NT2/D1 (cell line): ENCODE measurements at regions not wholly inside any gene's neighbourhood (a gene's known extent, or its start where the extent isn't known, plus 50 kb on each side); places are given as distances from the start of the nearest gene placed in this dataset.

Experiments used
- DNase-seq: peaks from one replicate; pipeline ENCODE4 v3.0.0-alpha.2; 2011; ENCODE audit warnings: low read depth, low spot score
- H3K27me3 ChIP-seq: 2 replicates; pipeline ENCODE4 v1.6.0; 2011; ENCODE audit warnings: mild to moderate bottlenecking; ENCODE audit not compliant: insufficient read length, insufficient read depth
- H3K36me3 ChIP-seq: 2 replicates; pipeline ENCODE4 v1.6.1; 2011; ENCODE audit warnings: mild to moderate bottlenecking, low read length, mixed read lengths; ENCODE audit not compliant: insufficient read depth, insufficient read length
- H3K4me1 ChIP-seq: 2 replicates; pipeline ENCODE4 v1.5.1; 2011; ENCODE audit not compliant: insufficient read depth, insufficient read length
- H3K4me3 ChIP-seq: 2 replicates; pipeline ENCODE4 v1.5.1; 2011; ENCODE audit warnings: low read depth; ENCODE audit not compliant: insufficient read length
- H3K9ac ChIP-seq: 2 replicates; pipeline ENCODE4 v1.6.0; 2011; ENCODE audit warnings: low read depth; ENCODE audit not compliant: insufficient read length
- H3K9me3 ChIP-seq: 2 replicates; pipeline ENCODE4 v1.5.1; 2011; ENCODE audit warnings: mild to moderate bottlenecking, low read length; ENCODE audit not compliant: insufficient read depth
- SUZ12 ChIP-seq: IDR thresholded peaks from 2 replicates; pipeline ENCODE4 v1.6.1; 2011; ENCODE audit not compliant: insufficient read length, insufficient read depth; ENCODE audit errors: extremely low read depth
- YY1 ChIP-seq: IDR thresholded peaks from 2 replicates; pipeline ENCODE4 v1.6.1; 2011; ENCODE audit not compliant: insufficient read length, insufficient read depth
- ZNF274 ChIP-seq: IDR thresholded peaks from 2 replicates; pipeline ENCODE4 v1.6.1; 2011; ENCODE audit warnings: mild to moderate bottlenecking, low read depth, low read length

DNA sequence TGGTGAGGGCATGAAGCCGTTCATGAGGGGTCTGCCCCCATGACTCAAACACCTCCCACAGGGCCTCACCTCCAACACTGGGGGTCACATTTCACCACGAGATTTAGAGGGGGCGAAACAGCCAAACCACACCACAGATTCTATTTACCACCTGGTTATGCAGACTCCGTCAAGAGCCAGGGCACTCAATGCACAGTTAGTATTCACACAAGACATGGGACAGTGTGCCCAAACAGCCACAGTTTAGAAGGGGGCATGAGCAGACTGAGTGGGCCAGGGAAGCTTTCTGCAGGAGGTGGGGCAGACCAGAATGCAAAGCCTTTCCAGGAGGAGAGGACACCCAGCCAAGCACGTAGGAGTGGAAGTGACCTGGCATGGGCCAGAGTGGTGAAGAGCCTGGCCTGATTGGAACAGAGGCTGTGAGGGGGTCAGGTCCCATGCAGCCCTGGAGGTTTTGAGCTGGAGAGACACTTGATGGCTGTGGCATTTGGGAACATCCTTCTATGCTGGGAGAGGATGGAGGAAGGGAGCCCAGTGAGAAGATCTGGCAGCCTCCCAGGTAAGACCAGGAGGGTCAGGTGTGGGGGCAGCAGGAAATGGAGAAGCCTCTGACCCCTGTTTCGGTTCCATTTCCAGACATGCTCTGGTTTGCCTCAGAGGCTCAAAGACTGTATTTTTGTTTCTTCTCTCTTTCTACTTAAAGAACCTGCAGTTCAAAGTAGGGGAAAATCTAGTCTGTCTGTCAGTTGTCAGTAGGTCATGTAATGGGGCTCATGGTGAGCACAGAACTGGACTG lies 199.1 kb upstream of the NCAM1 start:
- no peaks in the 10 kb centered on the region for H3K9me3 ChIP-seq
- no peaks in the 10 kb centered on the region for H3K27me3 ChIP-seq
- H3K4me1 ChIP-seq, result no peaks in the 10 kb centered on the region
- no peak for TF ChIP-seq ZNF274
- TF ChIP-seq YY1, result no peak
- no peak for TF ChIP-seq SUZ12
- no peak overlapping the region for H3K4me3 ChIP-seq
- no peaks in the 10 kb centered on the region for H3K36me3 ChIP-seq
- H3K9ac ChIP-seq, result no peak overlapping the region
- DNase-seq, result no peak

DNA sequence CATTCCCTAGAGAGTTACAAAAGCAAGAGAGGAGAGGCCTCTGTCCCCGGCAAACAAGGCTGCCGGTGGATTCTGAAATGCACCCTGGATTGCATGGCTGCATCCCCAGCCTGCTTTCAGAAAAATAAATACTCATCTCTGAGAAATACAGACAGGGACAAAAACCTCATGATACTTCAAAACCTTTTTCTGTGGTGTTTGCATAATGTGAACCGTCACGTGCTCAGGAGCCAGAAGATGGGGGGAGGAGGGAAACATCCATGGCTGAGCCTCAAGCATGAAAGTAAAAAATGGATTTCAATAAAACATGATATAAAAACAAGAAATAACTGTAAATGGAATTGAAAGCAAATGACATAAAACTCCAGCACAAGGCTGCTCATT lies 198.5 kb upstream of the NCAM1 start:
- H3K4me1 ChIP-seq, result no peaks in the 10 kb centered on the region
- H3K9me3 ChIP-seq, result no peaks in the 10 kb centered on the region
- no peak for TF ChIP-seq ZNF274
- TF ChIP-seq YY1, result no peak
- no peak for TF ChIP-seq SUZ12
- H3K27me3 ChIP-seq, result no peaks in the 10 kb centered on the region
- no peaks in the 10 kb centered on the region for H3K36me3 ChIP-seq
- H3K4me3 ChIP-seq, result no peak overlapping the region
- DNase-seq, result no peak
- no peak overlapping the region for H3K9ac ChIP-seq

DNA sequence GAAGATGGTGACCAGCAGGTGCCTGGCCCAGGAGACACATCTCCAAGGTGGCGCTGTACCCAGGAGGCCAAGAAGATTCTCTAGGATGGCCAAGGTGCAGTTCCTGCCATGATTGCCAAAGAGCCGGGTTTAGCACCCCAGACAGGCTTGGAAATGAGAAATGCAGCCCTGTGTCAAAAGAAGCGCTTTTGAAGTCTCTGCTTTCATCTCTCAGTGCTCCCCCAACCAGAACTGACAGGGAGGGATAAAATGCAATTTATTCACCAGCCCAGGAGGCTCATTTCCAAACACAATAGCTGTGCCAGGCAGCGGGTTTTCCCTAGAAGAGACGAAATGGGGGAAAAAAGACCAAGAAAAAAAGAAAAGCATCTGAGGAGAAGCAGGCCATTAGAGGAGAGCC lies 195.9 kb upstream of the NCAM1 start:
- Histone ChIP-seq H3K9ac (no peak overlapping the region), H3K36me3 (no peaks in the 10 kb centered on the region), H3K4me1 (no peaks in the 10 kb centered on the region), H3K27me3 (no peaks in the 10 kb centered on the region), H3K4me3 (no peak overlapping the region), H3K9me3 (no peaks in the 10 kb centered on the region)
- DNase-seq, result no peak
- TF ChIP-seq SUZ12, result no peak
- no peak for TF ChIP-seq ZNF274
- TF ChIP-seq YY1, result no peak

DNA sequence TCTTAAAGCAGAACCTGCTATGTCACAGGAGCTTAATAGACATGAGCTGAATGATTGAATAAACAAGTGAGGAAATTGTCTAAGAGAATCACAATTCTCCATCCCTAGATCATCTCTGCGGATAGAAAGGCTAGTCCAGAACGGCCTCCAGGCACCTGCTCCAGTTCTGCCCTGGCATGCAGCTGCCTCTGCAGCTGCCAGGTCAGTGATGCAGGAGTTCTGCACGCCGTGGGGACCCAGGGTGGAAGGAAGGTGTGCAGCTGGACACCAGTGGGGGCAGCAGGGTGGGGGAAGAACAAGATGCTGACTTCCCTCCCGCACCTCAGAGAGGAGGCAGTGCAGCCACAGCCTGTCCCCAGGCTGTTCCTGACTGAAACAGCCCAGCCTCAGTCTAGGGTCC lies 192.1 kb upstream of the NCAM1 start:
- no peak for DNase-seq
- Histone ChIP-seq H3K36me3 (no peaks in the 10 kb centered on the region), H3K4me1 (no peaks in the 10 kb centered on the region), H3K4me3 (no peak overlapping the region), H3K27me3 (no peaks in the 10 kb centered on the region), H3K9ac (no peak overlapping the region), H3K9me3 (no peaks in the 10 kb centered on the region)
- no peak for TF ChIP-seq YY1
- no peak for TF ChIP-seq ZNF274
- TF ChIP-seq SUZ12, result no peak

DNA sequence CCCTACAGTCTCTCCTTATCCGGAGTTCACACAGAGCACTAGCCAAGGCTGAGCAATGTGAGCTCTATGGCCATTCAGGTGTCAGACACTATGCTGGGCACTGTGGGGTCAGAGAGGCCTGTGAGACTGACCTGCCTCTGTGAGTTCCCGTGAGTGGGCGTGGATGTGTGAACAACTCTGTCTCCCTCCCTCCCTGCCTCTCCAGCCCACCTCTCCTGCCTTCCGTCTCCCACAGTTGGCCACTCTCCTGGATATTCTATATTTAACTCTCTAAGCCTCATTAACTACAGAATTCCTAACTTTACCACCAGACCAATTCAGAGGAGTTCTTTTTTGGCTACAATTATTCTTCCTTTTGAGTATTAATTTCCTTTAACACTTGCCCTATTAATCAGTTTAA lies 191.6 kb upstream of the NCAM1 start:
- Histone ChIP-seq H3K4me3 (no peak overlapping the region), H3K36me3 (no peaks in the 10 kb centered on the region), H3K4me1 (no peaks in the 10 kb centered on the region), H3K9ac (no peak overlapping the region), H3K9me3 (no peaks in the 10 kb centered on the region), H3K27me3 (no peaks in the 10 kb centered on the region)
- DNase-seq, result no peak
- TF ChIP-seq SUZ12, result no peak

DNA sequence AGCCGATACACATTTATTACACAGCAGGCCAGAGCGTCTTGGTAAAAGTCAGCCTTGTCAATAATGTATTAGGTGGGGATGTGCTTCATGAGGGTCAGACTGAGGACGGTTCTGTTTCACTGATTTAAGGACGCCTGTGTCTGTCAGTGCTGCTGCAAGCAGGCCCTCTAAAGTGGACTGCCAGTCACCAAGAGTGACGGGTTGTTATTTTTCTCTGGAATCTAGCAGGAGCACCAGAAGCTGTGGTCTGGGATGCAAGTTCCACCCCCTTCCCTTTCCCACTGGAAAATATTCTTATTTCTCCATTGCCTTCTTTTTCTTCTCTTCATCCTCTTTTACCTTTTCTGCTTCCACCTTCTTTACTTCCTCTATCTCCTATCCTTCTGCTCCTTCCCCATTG lies 191.2 kb upstream of the NCAM1 start:
- no peak for DNase-seq
- Histone ChIP-seq H3K9ac (no peak overlapping the region), H3K27me3 (no peaks in the 10 kb centered on the region), H3K4me1 (no peaks in the 10 kb centered on the region), H3K9me3 (no peaks in the 10 kb centered on the region), H3K36me3 (no peaks in the 10 kb centered on the region), H3K4me3 (no peak overlapping the region)
- TF ChIP-seq YY1 (no peak), SUZ12 (no peak), ZNF274 (no peak)

DNA sequence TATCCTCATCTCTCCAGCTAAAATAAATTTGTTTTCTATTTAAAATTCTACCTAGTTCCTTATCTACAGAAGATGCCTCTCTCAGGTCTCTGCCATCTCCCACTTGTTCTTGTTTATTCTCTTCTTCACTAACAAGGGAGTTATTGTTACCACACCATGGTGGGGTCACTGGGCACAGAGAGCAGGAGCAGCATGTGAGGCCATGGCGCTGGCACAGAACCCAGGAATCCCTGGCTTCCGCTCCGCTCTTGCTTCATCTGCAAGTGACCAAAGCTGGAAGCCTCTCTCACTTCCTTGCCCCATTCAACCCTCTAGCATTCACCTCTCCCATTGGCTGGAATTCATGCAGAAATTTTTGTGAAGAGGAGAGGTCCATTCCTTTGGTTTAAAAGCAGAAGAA lies 190.7 kb upstream of the NCAM1 start:
- Histone ChIP-seq H3K36me3 (no peaks in the 10 kb centered on the region), H3K27me3 (no peaks in the 10 kb centered on the region), H3K4me1 (no peaks in the 10 kb centered on the region), H3K9me3 (no peaks in the 10 kb centered on the region), H3K9ac (no peak overlapping the region), H3K4me3 (no peak overlapping the region)
- TF ChIP-seq YY1 (no peak), ZNF274 (no peak), SUZ12 (no peak)
- no peak for DNase-seq
